CD8-positive, alpha-beta memory T cell (primary cell): ENCODE measurements at regions not wholly inside any gene's neighbourhood (a gene's known extent, or its start where the extent isn't known, plus 50 kb on each side); places are given as distances from the start of the nearest gene placed in this dataset.

ENCODE experiments used
- CTCF ChIA-PET: fragments of 350-600 bp; sonication (Branson Sonifier 250); formaldehyde crosslinking; loops from one replicate; lab custom pipeline; 2021; ENCODE audit warnings: antibody characterized with exemption; lab: Charles Lee
- POLR2A ChIA-PET: fragments of 350-600 bp; sonication (Branson Sonifier 250); formaldehyde crosslinking; loops from one replicate; lab custom pipeline; 2021; ENCODE audit warnings: antibody characterized with exemption; lab: Charles Lee
- DNase-seq, 5 donors: peaks; one replicate each; pipeline versions ENCODE4 v3.0.0 to v3.0.0-alpha.2; 2020 to 2022; ENCODE audit warnings: mixed read lengths in 1 of 5
- H3K27ac ChIP-seq: one replicate; pipeline ENCODE4 v1.7.0; 2013; ENCODE audit warnings: low read depth, mild to moderate bottlenecking, low read length, moderate library complexity
- H3K27me3 ChIP-seq: 2 replicates; pipeline ENCODE4 v1.7.0; 2013; ENCODE audit warnings: low read length, mild to moderate bottlenecking; ENCODE audit not compliant: insufficient read depth, poor library complexity, severe bottlenecking
- H3K36me3 ChIP-seq: 2 replicates; pipeline ENCODE4 v1.7.0; 2013; ENCODE audit warnings: mild to moderate bottlenecking, low read length, moderate library complexity; ENCODE audit not compliant: insufficient read depth
- H3K4me1 ChIP-seq: 2 replicates; pipeline ENCODE4 v1.7.0; 2013; ENCODE audit warnings: mild to moderate bottlenecking, low read length, moderate library complexity; ENCODE audit not compliant: insufficient read depth
- H3K4me3 ChIP-seq: 2 replicates; pipeline ENCODE4 v1.7.0; 2013; ENCODE audit warnings: mild to moderate bottlenecking, low read length
- H3K9me3 ChIP-seq: 2 replicates; pipeline ENCODE4 v1.7.0; 2013; ENCODE audit warnings: mild to moderate bottlenecking, low read length
- H3K27ac Mint-ChIP-seq, 8 donors: one replicate each; pipeline ENCODE4 v1.8.0; 2020 to 2021; ENCODE audit warnings: mixed read lengths in 8 of 8, mild to moderate bottlenecking in 6 of 8, inconsistent platforms in 3 of 8, moderate library complexity in 3 of 8
- H3K27me3 Mint-ChIP-seq, 2 donors: one replicate each; pipeline ENCODE4 v1.8.0; 2020 to 2021; ENCODE audit warnings: mixed read lengths in 2 of 2, mild to moderate bottlenecking in 1 of 2, moderate library complexity in 1 of 2
- H3K36me3 Mint-ChIP-seq, 3 donors: one replicate each; pipeline ENCODE4 v1.8.0; 2020 to 2021; ENCODE audit warnings: mixed read lengths in 3 of 3, inconsistent platforms in 1 of 3, mild to moderate bottlenecking in 1 of 3
- H3K4me1 Mint-ChIP-seq, 3 donors: one replicate each; pipeline ENCODE4 v1.8.0; 2020 to 2021; ENCODE audit warnings: mixed read lengths in 3 of 3, inconsistent platforms in 1 of 3, mild to moderate bottlenecking in 1 of 3
- H3K4me3 Mint-ChIP-seq, 7 donors: one replicate each; pipeline ENCODE4 v1.8.0; 2020 to 2021; ENCODE audit warnings: mixed read lengths in 7 of 7, mild to moderate bottlenecking in 6 of 7, moderate library complexity in 4 of 7, inconsistent platforms in 2 of 7
- H3K9me3 Mint-ChIP-seq, 5 donors: one replicate each; pipeline ENCODE4 v1.8.0; 2020 to 2022; ENCODE audit warnings: mixed read lengths in 5 of 5, mild to moderate bottlenecking in 3 of 5, moderate library complexity in 2 of 5, inconsistent platforms in 1 of 5

DNA sequence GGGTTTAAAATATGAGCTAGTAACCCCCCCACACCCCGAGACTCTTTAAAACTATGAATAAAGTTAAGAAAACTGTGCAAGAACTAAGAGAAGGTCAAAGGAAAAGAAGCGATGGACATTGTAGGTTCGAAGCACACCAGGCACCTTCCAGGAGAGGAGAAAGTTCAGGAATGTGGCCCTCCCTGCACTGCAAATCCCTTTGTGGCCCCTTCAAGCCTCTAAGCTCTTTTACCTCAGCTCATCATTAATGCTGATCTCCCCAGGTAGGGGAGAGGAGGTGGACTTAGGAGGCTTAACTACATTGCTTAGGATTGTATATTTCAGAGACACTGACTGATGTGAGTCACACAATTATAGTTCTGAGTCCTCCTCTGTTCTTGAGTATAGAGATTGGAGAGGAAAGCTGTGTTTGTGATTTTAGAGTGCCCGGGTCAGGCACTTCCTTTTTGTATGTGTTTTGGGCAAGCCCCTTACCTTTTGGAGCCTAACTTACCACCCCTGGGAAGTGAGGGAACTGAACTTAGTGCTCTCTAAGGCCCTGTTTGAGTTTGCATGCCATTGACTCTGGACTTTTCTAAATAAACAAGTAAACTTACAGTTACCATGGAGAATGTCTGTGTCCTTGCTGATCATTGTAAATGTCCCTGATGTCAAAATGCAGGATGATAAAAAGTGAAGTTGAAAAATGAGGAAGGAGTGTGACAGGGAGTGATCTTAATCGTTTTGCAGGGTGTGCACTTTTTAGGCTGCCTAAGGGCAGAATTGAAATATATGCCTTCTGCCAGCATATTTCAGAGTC is 140.8 kb upstream of the ZEB2 start:
- DNase-seq: no peak
- Mint-ChIP-seq H3K27me3 (peaks cover 3 to 7% of the 10 kb centered on the region in 2 donors), H3K27ac (peak overlapping the region in 4 of 8 donors; percentile 0 to 87 (median 29)), H3K36me3 (no peaks in the 10 kb centered on the region), H3K4me3 (no peak overlapping the region), H3K4me1 (peaks cover 9 to 14% (median 13%) of the 10 kb centered on the region in 3 donors), H3K9me3 (no peaks in the 10 kb centered on the region)
- POLR2A ChIA-PET: interaction anchor here (0.5 kb wide), 1 partner anchor 219 kb away, joined by 6 read pairs; no protein-coding TSS in a partner anchor
- CTCF ChIA-PET: no interaction called here
- Histone ChIP-seq H3K4me1 (peaks cover 7% of the 10 kb centered on the region), H3K27me3 (no peaks in the 10 kb centered on the region), H3K27ac (peak overlapping the region; percentile 36), H3K4me3 (no peak overlapping the region), H3K36me3 (no peaks in the 10 kb centered on the region), H3K9me3 (no peaks in the 10 kb centered on the region)

DNA sequence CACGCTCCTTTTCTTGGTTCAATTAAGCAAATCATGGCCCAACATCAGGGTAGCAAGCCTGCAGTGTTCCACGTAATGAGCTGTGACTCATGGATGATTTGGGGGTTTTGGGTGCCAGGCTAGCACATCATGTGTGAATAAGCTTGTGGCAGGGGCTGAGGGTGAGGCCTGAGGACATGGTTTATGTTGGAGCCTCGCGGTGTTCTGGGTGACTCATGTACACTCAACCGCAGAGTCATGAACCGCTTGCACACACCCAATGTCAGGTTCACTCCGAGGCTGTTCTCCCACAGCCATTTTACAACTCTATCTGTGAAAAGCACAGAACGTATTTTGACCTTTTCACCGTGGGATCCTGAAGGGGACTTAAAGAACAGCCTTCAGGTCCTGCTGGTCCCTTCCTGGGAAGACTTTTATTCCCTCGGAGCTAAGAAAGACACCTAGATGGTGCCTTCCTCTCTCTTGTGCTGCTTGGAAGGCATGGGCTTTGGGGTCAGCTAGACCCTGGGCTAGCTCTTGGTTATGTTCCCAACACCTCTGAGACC is 139.9 kb upstream of the ZEB2 start:
- no peaks in the 10 kb centered on the region for H3K36me3 Mint-ChIP-seq
- H3K4me1 Mint-ChIP-seq: peaks cover 9 to 14% (median 13%) of the 10 kb centered on the region in 3 donors
- H3K4me3 Mint-ChIP-seq: peak overlapping the region in 4 of 7 donors; percentile 10 to 68 (median 27)
- peak in 4 of 5 donors; percentile 53 to 84 (median 66) for DNase-seq
- no peaks in the 10 kb centered on the region for H3K27me3 ChIP-seq
- H3K9me3 ChIP-seq: no peaks in the 10 kb centered on the region
- no peak overlapping the region for H3K4me3 ChIP-seq
- peak overlapping the region in 7 of 8 donors; percentile 27 to 94 (median 80) for H3K27ac Mint-ChIP-seq
- ChIA-PET CTCF (no interaction called here), POLR2A (interaction anchor here (0.5 kb wide), 1 partner anchor 218 kb away, joined by 6 read pairs; no protein-coding TSS in a partner anchor)
- H3K27ac ChIP-seq: peak overlapping the region; percentile 36
- no peaks in the 10 kb centered on the region for H3K9me3 Mint-ChIP-seq
- H3K4me1 ChIP-seq: peaks cover 7% of the 10 kb centered on the region
- peaks cover 3 to 7% of the 10 kb centered on the region in 2 donors for H3K27me3 Mint-ChIP-seq
- H3K36me3 ChIP-seq: no peaks in the 10 kb centered on the region

DNA sequence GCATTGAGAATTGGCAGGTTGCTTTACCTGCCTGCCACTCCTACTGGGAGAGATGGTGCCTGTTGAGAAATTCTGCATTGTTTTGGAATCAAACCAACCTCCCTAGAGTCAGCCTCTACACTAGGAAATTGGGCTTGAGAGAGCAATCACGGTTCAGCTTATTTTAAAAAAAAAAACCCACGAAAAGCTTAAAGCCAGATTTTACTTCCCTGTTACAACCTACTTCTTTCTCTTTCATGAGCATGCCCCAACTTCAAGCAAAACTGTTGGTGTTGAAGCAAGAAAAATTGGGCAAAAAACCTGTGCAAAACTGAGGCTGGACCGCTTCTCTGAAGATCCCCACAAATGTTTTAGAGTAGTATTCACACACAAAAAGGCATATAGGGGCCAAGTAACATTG is 134.6 kb upstream of the ZEB2 start:
- H3K4me3 Mint-ChIP-seq: no peak overlapping the region
- no peak overlapping the region for H3K27ac Mint-ChIP-seq
- Histone ChIP-seq H3K36me3 (no peaks in the 10 kb centered on the region), H3K4me3 (no peak overlapping the region), H3K9me3 (no peaks in the 10 kb centered on the region), H3K27ac (no peak overlapping the region), H3K4me1 (no peaks in the 10 kb centered on the region), H3K27me3 (no peaks in the 10 kb centered on the region)
- peaks cover under 1 to 3% (median 3%) of the 10 kb centered on the region in 3 donors for H3K4me1 Mint-ChIP-seq
- no peaks in the 10 kb centered on the region for H3K27me3 Mint-ChIP-seq
- H3K36me3 Mint-ChIP-seq: no peaks in the 10 kb centered on the region
- ChIA-PET POLR2A (no interaction called here), CTCF (no interaction called here)
- H3K9me3 Mint-ChIP-seq: no peaks in the 10 kb centered on the region
- no peak for DNase-seq

DNA sequence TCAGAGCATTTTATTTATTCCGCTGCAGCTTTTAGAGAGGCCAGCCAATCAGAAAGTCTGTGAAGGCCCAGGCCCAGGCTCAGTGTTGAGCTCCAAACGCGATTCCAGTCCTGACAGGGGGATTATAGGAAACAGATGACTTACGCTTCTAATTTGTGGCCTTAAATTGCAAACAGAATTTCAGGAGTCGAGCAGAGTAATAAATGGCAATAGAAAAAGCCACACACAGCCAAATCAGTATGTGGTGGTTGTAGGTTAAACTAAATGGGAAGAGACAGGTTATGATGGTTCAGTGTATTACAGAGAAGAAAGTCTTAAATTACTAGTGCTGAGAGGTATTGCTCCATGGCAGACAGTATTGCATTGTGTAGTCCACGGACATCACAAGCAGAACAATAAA is 131.0 kb upstream of the ZEB2 start:
- ChIA-PET CTCF (no interaction called here), POLR2A (no interaction called here)
- H3K36me3 Mint-ChIP-seq: no peaks in the 10 kb centered on the region
- DNase-seq: no peak
- H3K4me3 Mint-ChIP-seq: no peak overlapping the region
- H3K27ac ChIP-seq: no peak overlapping the region
- no peaks in the 10 kb centered on the region for H3K4me1 Mint-ChIP-seq
- H3K27me3 Mint-ChIP-seq: no peaks in the 10 kb centered on the region
- no peaks in the 10 kb centered on the region for H3K9me3 ChIP-seq
- no peaks in the 10 kb centered on the region for H3K27me3 ChIP-seq
- H3K27ac Mint-ChIP-seq: no peak overlapping the region
- H3K9me3 Mint-ChIP-seq: no peaks in the 10 kb centered on the region
- no peaks in the 10 kb centered on the region for H3K36me3 ChIP-seq
- no peak overlapping the region for H3K4me3 ChIP-seq
- no peaks in the 10 kb centered on the region for H3K4me1 ChIP-seq

DNA sequence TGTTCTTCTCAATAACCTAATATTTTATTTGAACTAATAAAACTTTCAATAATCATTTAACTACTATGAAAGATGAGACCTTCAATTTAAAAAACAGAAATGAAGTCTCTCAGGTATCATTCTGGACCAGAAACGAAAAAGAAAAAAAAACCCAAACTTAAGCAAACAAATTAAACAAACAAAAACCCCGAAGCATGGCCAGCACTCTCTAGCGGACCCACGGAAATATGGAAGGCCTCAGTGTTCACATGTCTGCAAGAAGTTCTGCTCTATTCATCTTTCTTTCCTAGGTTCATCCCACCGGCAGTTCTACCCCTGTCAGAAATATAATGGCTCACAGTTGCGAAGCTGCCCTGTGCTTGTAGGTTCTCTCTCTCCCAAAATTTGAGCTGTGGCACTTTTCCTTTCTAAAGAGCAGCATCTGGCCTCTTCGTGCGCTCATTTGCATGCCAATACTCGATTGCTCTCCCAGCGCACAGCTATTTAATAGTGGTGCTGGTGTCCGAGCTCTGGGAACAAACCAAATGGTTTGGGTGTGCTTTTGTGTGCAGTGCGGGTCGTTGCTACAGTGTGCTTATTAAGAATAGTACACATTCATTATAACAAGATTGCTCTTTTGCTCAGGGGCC is 129.0 kb upstream of the ZEB2 start:
- POLR2A ChIA-PET: no interaction called here
- Mint-ChIP-seq H3K9me3 (no peaks in the 10 kb centered on the region), H3K4me1 (no peaks in the 10 kb centered on the region), H3K27ac (no peak overlapping the region), H3K27me3 (no peaks in the 10 kb centered on the region), H3K36me3 (no peaks in the 10 kb centered on the region), H3K4me3 (no peak overlapping the region)
- no peak overlapping the region for H3K4me3 ChIP-seq
- no peaks in the 10 kb centered on the region for H3K4me1 ChIP-seq
- H3K27me3 ChIP-seq: no peaks in the 10 kb centered on the region
- CTCF ChIA-PET: no interaction called here
- H3K27ac ChIP-seq: no peak overlapping the region
- no peak for DNase-seq
- H3K9me3 ChIP-seq: no peaks in the 10 kb centered on the region
- H3K36me3 ChIP-seq: no peaks in the 10 kb centered on the region

DNA sequence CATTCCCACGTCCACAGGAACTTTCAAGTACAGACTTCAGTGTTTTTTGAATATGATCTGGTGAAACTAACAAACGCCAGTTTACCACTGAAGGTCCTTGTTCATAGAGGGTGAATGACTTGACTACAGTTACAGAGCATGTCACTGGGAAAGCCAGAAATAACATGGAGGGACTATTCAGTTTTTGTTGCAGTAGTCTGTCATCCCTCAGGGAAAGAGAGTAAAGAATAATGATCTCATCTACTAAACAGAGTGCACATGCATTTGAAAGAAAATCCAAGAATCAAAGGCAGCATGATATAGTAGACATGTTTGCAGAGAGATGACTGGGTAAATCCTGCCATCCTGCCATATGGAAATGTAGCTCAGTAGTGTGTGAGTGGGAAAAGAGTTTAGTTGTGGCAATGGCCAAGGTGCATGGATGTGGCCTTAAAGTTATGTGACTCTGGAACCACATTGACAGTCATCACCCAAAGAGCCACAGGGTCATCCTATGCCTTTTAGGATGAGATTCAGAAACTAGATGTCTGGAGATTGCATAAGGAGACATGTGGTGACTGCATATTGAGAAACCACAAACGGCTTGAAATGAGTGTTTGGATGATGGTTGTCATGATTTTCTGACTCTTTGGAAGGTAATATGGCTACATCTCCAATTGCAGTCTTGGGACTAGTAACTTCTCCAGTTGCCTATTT is 125.3 kb upstream of the ZEB2 start:
- no peaks in the 10 kb centered on the region for H3K9me3 Mint-ChIP-seq
- Histone ChIP-seq H3K36me3 (no peaks in the 10 kb centered on the region), H3K4me1 (no peaks in the 10 kb centered on the region), H3K27me3 (no peaks in the 10 kb centered on the region), H3K4me3 (no peak overlapping the region), H3K9me3 (no peaks in the 10 kb centered on the region), H3K27ac (no peak overlapping the region)
- no peak overlapping the region for H3K27ac Mint-ChIP-seq
- no peaks in the 10 kb centered on the region for H3K27me3 Mint-ChIP-seq
- POLR2A ChIA-PET: no interaction called here
- no peaks in the 10 kb centered on the region for H3K36me3 Mint-ChIP-seq
- no peak overlapping the region for H3K4me3 Mint-ChIP-seq
- H3K4me1 Mint-ChIP-seq: no peaks in the 10 kb centered on the region
- DNase-seq: no peak
- CTCF ChIA-PET: no interaction called here

DNA sequence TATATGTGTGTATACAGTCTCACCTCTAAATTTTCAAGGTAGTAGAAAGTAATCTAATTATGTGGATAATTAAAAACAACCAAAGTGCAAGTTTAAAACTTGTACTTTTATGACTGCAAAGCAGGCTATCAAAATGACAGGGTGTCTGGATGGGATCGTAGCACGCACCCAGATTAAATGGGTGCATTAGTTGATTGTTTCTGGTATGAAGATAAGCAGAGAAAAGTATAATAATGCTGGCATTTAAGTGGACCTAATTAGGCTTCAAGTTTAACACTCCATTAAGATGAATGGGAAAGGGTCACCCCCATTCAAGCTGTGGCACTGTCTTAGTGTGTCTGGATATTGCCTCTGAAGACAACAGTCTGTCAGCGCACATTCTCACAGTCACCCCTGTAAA is 124.6 kb upstream of the ZEB2 start:
- no peak for DNase-seq
- Mint-ChIP-seq H3K36me3 (no peaks in the 10 kb centered on the region), H3K27ac (no peak overlapping the region), H3K4me3 (no peak overlapping the region), H3K4me1 (no peaks in the 10 kb centered on the region), H3K27me3 (no peaks in the 10 kb centered on the region), H3K9me3 (no peaks in the 10 kb centered on the region)
- no peaks in the 10 kb centered on the region for H3K9me3 ChIP-seq
- no peaks in the 10 kb centered on the region for H3K4me1 ChIP-seq
- H3K27ac ChIP-seq: no peak overlapping the region
- no peak overlapping the region for H3K4me3 ChIP-seq
- ChIA-PET CTCF (no interaction called here), POLR2A (no interaction called here)
- H3K27me3 ChIP-seq: no peaks in the 10 kb centered on the region
- no peaks in the 10 kb centered on the region for H3K36me3 ChIP-seq
